ENCODE measurements at regions not wholly inside any gene's neighbourhood (a gene's known extent, or its start where the extent isn't known, plus 50 kb on each side); places are given as distances from the start of the nearest gene placed in this dataset.
"Not testable (repeated sequence)": the region's sequence is repeated elsewhere in the genome, so short reads cannot be mapped to it uniquely, and the experiment has no call there.

GRCh38 chr10:20407357-20407756, 489.8 kb downstream of the NEBL start:
- Mint-ChIP-seq H3K36me3 (ENCODE audit: low read depth) (no peaks in the 10 kb centered on the region), H3K9me3 (peaks cover 19% of the 10 kb centered on the region), H3K27ac (no peak overlapping the region), H3K4me3 (no peak overlapping the region), H3K27me3 (no peaks in the 10 kb centered on the region), H3K4me1 (ENCODE audit: low read depth) (peaks cover 5% of the 10 kb centered on the region)
- intact Hi-C loops (cut with micrococcal nuclease) = no loop called here

GRCh38 chr10:20406281-20407104, 490.6 kb downstream of the NEBL start:
- Mint-ChIP-seq H3K27ac (no peak overlapping the region), H3K27me3 (no peaks in the 10 kb centered on the region), H3K9me3 (peaks cover 19% of the 10 kb centered on the region), H3K4me1 (ENCODE audit: low read depth) (peaks cover 5% of the 10 kb centered on the region), H3K36me3 (ENCODE audit: low read depth) (no peaks in the 10 kb centered on the region), H3K4me3 (no peak overlapping the region)
- intact Hi-C loops (cut with micrococcal nuclease) = no loop called here

- Mint-ChIP-seq H3K36me3 (ENCODE audit: low read depth) (no peaks in the 10 kb centered on the region), H3K27me3 (no peaks in the 10 kb centered on the region), H3K27ac (no peak overlapping the region), H3K4me3 (no peak overlapping the region), H3K9me3 (peaks cover 19% of the 10 kb centered on the region), H3K4me1 (ENCODE audit: low read depth) (peaks cover 5% of the 10 kb centered on the region)
- intact Hi-C loops (cut with micrococcal nuclease) = no loop called here
These were observed 491.4 kb downstream of the NEBL start for GRCh38 chr10:20405761-20406160.

- H3K9me3 Mint-ChIP-seq = peaks cover 19% of the 10 kb centered on the region
- no peak overlapping the region for H3K4me3 Mint-ChIP-seq
- H3K27ac Mint-ChIP-seq = no peak overlapping the region
- H3K27me3 Mint-ChIP-seq = no peaks in the 10 kb centered on the region
- intact Hi-C loops (cut with micrococcal nuclease) = no loop called here
- no peaks in the 10 kb centered on the region for H3K36me3 Mint-ChIP-seq (ENCODE audit: low read depth)
- peaks cover 5% of the 10 kb centered on the region for H3K4me1 Mint-ChIP-seq (ENCODE audit: low read depth)
These were observed 492.1 kb downstream of the NEBL start for GRCh38 chr10:20405050-20405449.

GRCh38 chr10:20399772-20400171, 497.3 kb downstream of the NEBL start:
- no peaks in the 10 kb centered on the region for H3K27me3 Mint-ChIP-seq
- no peak overlapping the region for H3K4me3 Mint-ChIP-seq
- no peak overlapping the region for H3K27ac Mint-ChIP-seq
- intact Hi-C loops (cut with micrococcal nuclease) = no loop called here
- H3K9me3 Mint-ChIP-seq = peaks cover 18% of the 10 kb centered on the region
- H3K36me3 Mint-ChIP-seq (ENCODE audit: low read depth) = no peaks in the 10 kb centered on the region
- peaks cover 5% of the 10 kb centered on the region for H3K4me1 Mint-ChIP-seq (ENCODE audit: low read depth)

- H3K27ac Mint-ChIP-seq = no peak overlapping the region
- no peaks in the 10 kb centered on the region for H3K27me3 Mint-ChIP-seq
- H3K4me3 Mint-ChIP-seq = no peak overlapping the region
- peaks cover 23% of the 10 kb centered on the region for H3K9me3 Mint-ChIP-seq
- peaks cover 5% of the 10 kb centered on the region for H3K4me1 Mint-ChIP-seq (ENCODE audit: low read depth)
- intact Hi-C loops (cut with micrococcal nuclease) = no loop called here
- H3K36me3 Mint-ChIP-seq (ENCODE audit: low read depth) = no peaks in the 10 kb centered on the region
These were observed 500.4 kb downstream of the NEBL start for GRCh38 chr10:20396701-20397100.

- no peak overlapping the region for H3K27ac Mint-ChIP-seq
- no peaks in the 10 kb centered on the region for H3K36me3 Mint-ChIP-seq (ENCODE audit: low read depth)
- H3K4me1 Mint-ChIP-seq (ENCODE audit: low read depth) = peaks cover 5% of the 10 kb centered on the region
- H3K27me3 Mint-ChIP-seq = no peaks in the 10 kb centered on the region
- H3K9me3 Mint-ChIP-seq = peaks cover 23% of the 10 kb centered on the region
- H3K4me3 Mint-ChIP-seq = no peak overlapping the region
- intact Hi-C loops (cut with micrococcal nuclease) = no loop called here
These were observed 500.9 kb downstream of the NEBL start for GRCh38 chr10:20396205-20396604.

- Mint-ChIP-seq H3K9me3 (peaks cover 21% of the 10 kb centered on the region), H3K27me3 (no peaks in the 10 kb centered on the region), H3K4me1 (ENCODE audit: low read depth) (peaks cover 5% of the 10 kb centered on the region), H3K4me3 (no peak overlapping the region), H3K27ac (no peak overlapping the region), H3K36me3 (ENCODE audit: low read depth) (no peaks in the 10 kb centered on the region)
- intact Hi-C loops (cut with micrococcal nuclease) = no loop called here
These were observed 505.5 kb downstream of the NEBL start for GRCh38 chr10:20391629-20392028.

GRCh38 chr10:20381761-20382160, 515.4 kb downstream of the NEBL start:
- peaks cover 34% of the 10 kb centered on the region for H3K9me3 Mint-ChIP-seq
- H3K27ac Mint-ChIP-seq = no peak overlapping the region
- H3K4me3 Mint-ChIP-seq = no peak overlapping the region
- H3K27me3 Mint-ChIP-seq = no peaks in the 10 kb centered on the region
- no peaks in the 10 kb centered on the region for H3K36me3 Mint-ChIP-seq (ENCODE audit: low read depth)
- H3K4me1 Mint-ChIP-seq (ENCODE audit: low read depth) = no peaks in the 10 kb centered on the region
- intact Hi-C loops (cut with micrococcal nuclease) = no loop called here

- Mint-ChIP-seq H3K9me3 (peaks cover 23% of the 10 kb centered on the region), H3K27ac (no peak overlapping the region), H3K27me3 (no peaks in the 10 kb centered on the region)
These were observed 516.7 kb downstream of the NEBL start for GRCh38 chr10:20380401-20380800.

GRCh38 chr10:20372748-20373147, 524.4 kb downstream of the NEBL start:
- intact Hi-C loops (cut with micrococcal nuclease) = no loop called here
- Mint-ChIP-seq H3K4me1 (ENCODE audit: low read depth) (no peaks in the 10 kb centered on the region), H3K27me3 (no peaks in the 10 kb centered on the region), H3K36me3 (ENCODE audit: low read depth) (no peaks in the 10 kb centered on the region), H3K4me3 (no peak overlapping the region), H3K9me3 (peaks cover 21% of the 10 kb centered on the region), H3K27ac (no peak overlapping the region)

More at GRCh38 chr10:20380401-20380800, 516.7 kb downstream of the NEBL start:
- intact Hi-C loops (cut with micrococcal nuclease) = no loop called here
- no peaks in the 10 kb centered on the region for H3K36me3 Mint-ChIP-seq (ENCODE audit: low read depth)
- no peak overlapping the region for H3K4me3 Mint-ChIP-seq
- no peaks in the 10 kb centered on the region for H3K4me1 Mint-ChIP-seq (ENCODE audit: low read depth)

GRCh38 chr10:20370977-20371533, 526.1 kb downstream of the NEBL start:
- H3K27ac Mint-ChIP-seq; H3K27me3 Mint-ChIP-seq; intact Hi-C loops (cut with micrococcal nuclease): not testable (repeated sequence)

GRCh38 chr10:20369863-20370736, 527.0 kb downstream of the NEBL start:
- Mint-ChIP-seq H3K27ac (no peak overlapping the region), H3K36me3 (ENCODE audit: low read depth) (no peaks in the 10 kb centered on the region), H3K27me3 (no peaks in the 10 kb centered on the region), H3K9me3 (peaks cover 21% of the 10 kb centered on the region), H3K4me1 (ENCODE audit: low read depth) (no peaks in the 10 kb centered on the region), H3K4me3 (no peak overlapping the region)
- intact Hi-C loops (cut with micrococcal nuclease) = no loop called here

More at GRCh38 chr10:20370977-20371533, 526.1 kb downstream of the NEBL start:
- peaks cover 21% of the 10 kb centered on the region for H3K9me3 Mint-ChIP-seq
- H3K4me3 Mint-ChIP-seq; H3K4me1 Mint-ChIP-seq (ENCODE audit: low read depth); H3K36me3 Mint-ChIP-seq (ENCODE audit: low read depth): not testable (repeated sequence)

GRCh38 chr10:20363684-20364083, 533.4 kb downstream of the NEBL start:
- no peaks in the 10 kb centered on the region for H3K27me3 Mint-ChIP-seq
- H3K36me3 Mint-ChIP-seq (ENCODE audit: low read depth) = no peaks in the 10 kb centered on the region
- H3K27ac Mint-ChIP-seq = no peak overlapping the region
- no peaks in the 10 kb centered on the region for H3K4me1 Mint-ChIP-seq (ENCODE audit: low read depth)
- H3K9me3 Mint-ChIP-seq = peaks cover 15% of the 10 kb centered on the region
- intact Hi-C loops (cut with micrococcal nuclease) = no loop called here
- no peak overlapping the region for H3K4me3 Mint-ChIP-seq
